Common myeloid progenitor, CD34-positive (primary cell): ENCODE measurements at regions not wholly inside any gene's neighbourhood (a gene's known extent, or its start where the extent isn't known, plus 50 kb on each side); places are given as distances from the start of the nearest gene placed in this dataset.

ENCODE experiments used
- CTCF ChIA-PET: fragments of 350-600 bp; sonication (Branson Sonifier 250); formaldehyde crosslinking; loops from one replicate; lab custom pipeline; 2021; ENCODE audit warnings: antibody characterized with exemption; lab: Charles Lee
- POLR2A ChIA-PET: fragments of 350-600 bp; sonication (Branson Sonifier 250); formaldehyde crosslinking; loops from one replicate; lab custom pipeline; 2021; ENCODE audit warnings: antibody characterized with exemption; lab: Charles Lee
- DNase-seq, 3 donors: peaks; one replicate each; pipeline versions ENCODE4 v3.0.0 to v3.0.0-alpha.2; 2013
- H3K27ac ChIP-seq, 2 experiments: 1 replicate in 1 of 2; 2 replicates in 1 of 2; pipeline ENCODE4 v1.7.0; 2013; ENCODE audit warnings: inconsistent platforms in 2 of 2, low read length in 2 of 2, mild to moderate bottlenecking in 2 of 2, low read depth in 1 of 2, moderate library complexity in 1 of 2; ENCODE audit not compliant: severe bottlenecking in 2 of 2, insufficient read depth in 1 of 2, poor library complexity in 1 of 2
- H3K27me3 ChIP-seq, 5 experiments: replicated peaks in 2 of 5; 1 replicate in 3 of 5; 2 replicates in 2 of 5; pipeline versions ENCODE4 v1.6.1 to v1.7.0; 2013; ENCODE audit warnings: low read length in 4 of 5, mild to moderate bottlenecking in 2 of 5, moderate library complexity in 2 of 5, inconsistent platforms in 1 of 5; ENCODE audit not compliant: insufficient read depth in 5 of 5, control insufficient read depth in 4 of 5
- H3K36me3 ChIP-seq, 4 experiments: 1 replicate in 2 of 4; 2 replicates in 2 of 4; pipeline versions ENCODE4 v1.6.1 to v1.7.0; 2013; ENCODE audit warnings: low read length in 3 of 4, control low read depth in 1 of 4, mild to moderate bottlenecking in 1 of 4; ENCODE audit not compliant: control insufficient read depth in 4 of 4, insufficient read depth in 4 of 4
- H3K4me1 ChIP-seq, 4 experiments: 1 replicate in 3 of 4; 2 replicates in 1 of 4; pipeline versions ENCODE4 v1.6.1 to v1.7.1; 2013; ENCODE audit warnings: low read length in 3 of 4, mild to moderate bottlenecking in 3 of 4, control low read depth in 1 of 4, inconsistent platforms in 1 of 4, moderate library complexity in 1 of 4; ENCODE audit not compliant: control insufficient read depth in 4 of 4, insufficient read depth in 4 of 4; ENCODE audit errors: control extremely low read depth in 1 of 4
- H3K4me3 ChIP-seq, 7 experiments: 1 replicate in 4 of 7; 2 replicates in 3 of 7; pipeline versions ENCODE4 v1.5.1 to v1.7.0; 2013; ENCODE audit warnings: mild to moderate bottlenecking in 7 of 7, low read length in 6 of 7, moderate library complexity in 6 of 7, inconsistent platforms in 2 of 7, low read depth in 2 of 7, control low read depth in 1 of 7; ENCODE audit not compliant: insufficient read depth in 4 of 7, control insufficient read depth in 1 of 7; ENCODE audit errors: extremely low read depth in 1 of 7
- H3K9me3 ChIP-seq, 5 experiments: 1 replicate in 4 of 5; 2 replicates in 1 of 5; pipeline versions ENCODE4 v1.6.1 to v1.7.1; 2013; ENCODE audit warnings: low read length in 4 of 5, mild to moderate bottlenecking in 2 of 5, inconsistent platforms in 1 of 5, low read depth in 1 of 5, moderate library complexity in 1 of 5; ENCODE audit not compliant: control insufficient read depth in 4 of 5, insufficient read depth in 2 of 5; ENCODE audit errors: control extremely low read depth in 1 of 5
- WGBS: methylation state at CpG from one replicate; pipeline ENCODE4 v1.1.5; 2013; ENCODE audit not compliant: insufficient coverage; 5-methylcytosine and 5-hydroxymethylcytosine counted together

DNA sequence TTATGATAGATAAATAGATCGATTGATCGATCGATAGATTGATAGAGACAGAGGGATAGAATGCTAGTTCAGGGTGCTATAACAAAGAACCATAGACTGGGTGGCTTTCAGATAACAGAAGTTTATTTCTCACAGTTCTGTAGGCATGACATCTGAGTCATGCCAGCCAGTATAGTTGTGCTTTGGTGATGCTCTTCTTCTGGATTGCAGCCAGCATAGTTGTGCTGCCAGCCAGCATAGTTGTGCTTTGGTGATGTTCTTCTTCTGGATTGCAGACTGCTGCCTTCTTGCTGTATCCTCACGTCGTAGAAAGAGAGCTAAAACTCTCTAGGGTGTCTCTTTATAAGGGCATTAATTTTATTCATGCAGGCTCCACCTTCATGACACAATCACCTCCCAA, 860.8 kb downstream of the BRINP3 start:
- DNase-seq = no peak
- 94% methylated on average over 3 of the region's 5 CpGs for WGBS
- no peaks in the 10 kb centered on the region for H3K27me3 ChIP-seq
- POLR2A ChIA-PET = no interaction called here
- H3K36me3 ChIP-seq = no peaks in the 10 kb centered on the region
- H3K9me3 ChIP-seq = no peaks in the 10 kb centered on the region
- CTCF ChIA-PET = no interaction called here
- no peaks in the 10 kb centered on the region for H3K4me1 ChIP-seq
- H3K27ac ChIP-seq = no peak overlapping the region
- no peak overlapping the region for H3K4me3 ChIP-seq

DNA sequence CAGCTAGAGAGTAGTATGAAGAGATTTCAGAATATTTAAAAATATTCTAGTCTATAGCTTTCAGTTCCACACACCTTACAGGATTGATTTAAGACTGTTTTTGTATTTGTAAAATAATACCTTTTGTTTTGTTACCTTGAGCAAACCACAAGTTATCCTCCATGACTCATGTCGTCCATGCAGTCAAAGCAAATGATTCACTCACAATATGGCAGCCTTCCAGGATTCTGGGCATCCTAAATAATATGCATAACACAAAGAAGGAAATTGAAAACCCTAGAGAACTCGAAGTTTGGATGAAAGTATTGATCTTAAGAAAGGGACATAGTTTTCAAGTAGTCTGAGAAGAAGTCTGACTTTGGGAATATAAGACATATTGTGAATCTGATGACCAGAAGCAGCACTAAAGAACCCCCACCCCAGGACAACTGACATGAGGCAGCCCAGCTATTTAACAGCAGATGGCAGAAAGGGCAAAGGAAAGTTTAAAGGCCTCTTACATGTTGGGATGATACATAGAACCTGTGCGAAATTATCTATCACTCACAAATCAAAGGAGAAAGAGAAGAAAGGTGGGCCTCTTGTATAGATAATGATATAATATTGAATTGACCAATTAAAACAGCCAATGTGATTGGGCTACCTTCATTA, 857.9 kb downstream of the BRINP3 start:
- Histone ChIP-seq H3K4me3 (no peak overlapping the region), H3K9me3 (no peaks in the 10 kb centered on the region), H3K27me3 (no peaks in the 10 kb centered on the region), H3K27ac (no peak overlapping the region), H3K36me3 (no peaks in the 10 kb centered on the region), H3K4me1 (no peaks in the 10 kb centered on the region)
- WGBS = 100% methylated on average over 1 of the region's 3 CpGs
- POLR2A ChIA-PET = no interaction called here
- CTCF ChIA-PET = no interaction called here
- DNase-seq = no peak

DNA sequence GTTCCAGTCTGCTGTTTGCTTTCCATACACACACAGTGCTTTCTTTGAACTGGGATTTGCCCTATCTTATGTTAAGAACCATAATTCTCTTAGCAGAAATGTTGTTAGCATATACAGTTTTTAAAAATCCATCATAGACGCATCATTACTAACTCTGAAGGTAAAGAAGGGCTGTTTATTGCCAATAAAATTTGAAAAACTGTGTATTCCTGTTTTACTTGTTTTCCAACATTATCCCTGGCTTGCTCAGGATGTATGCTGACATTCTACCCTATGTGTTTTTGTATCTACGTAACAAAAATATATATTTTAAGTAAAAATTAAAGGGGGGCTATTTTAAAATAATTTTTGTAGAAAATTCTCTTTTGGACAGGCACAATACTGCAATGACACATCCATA, 857.2 kb downstream of the BRINP3 start:
- Histone ChIP-seq H3K4me1 (no peaks in the 10 kb centered on the region), H3K36me3 (no peaks in the 10 kb centered on the region), H3K27me3 (no peaks in the 10 kb centered on the region), H3K4me3 (no peak overlapping the region), H3K27ac (no peak overlapping the region), H3K9me3 (no peaks in the 10 kb centered on the region)
- no CpG with 5 or more reads among the region's 2 CpGs for WGBS
- CTCF ChIA-PET = no interaction called here
- DNase-seq = no peak
- POLR2A ChIA-PET = no interaction called here

DNA sequence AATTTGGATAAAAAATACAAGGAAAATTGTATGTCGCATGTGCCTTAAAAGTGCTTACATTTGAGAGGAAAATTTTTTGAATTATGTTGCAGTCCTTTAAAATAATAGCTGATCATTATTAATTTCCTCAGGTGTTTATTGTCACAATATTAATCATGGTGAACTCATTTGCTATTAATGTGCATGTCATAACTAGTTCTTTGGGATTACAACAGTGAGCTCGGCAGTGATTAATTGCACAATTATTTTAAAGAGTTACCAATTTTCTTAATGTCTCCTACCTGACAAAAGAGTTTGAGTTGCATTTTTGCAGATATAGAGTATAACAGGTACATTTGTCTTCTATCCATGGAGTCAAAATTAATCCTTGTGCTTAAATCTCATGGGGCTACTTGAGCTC, 854.3 kb downstream of the BRINP3 start:
- Histone ChIP-seq H3K27me3 (no peaks in the 10 kb centered on the region), H3K4me1 (no peaks in the 10 kb centered on the region), H3K27ac (no peak overlapping the region), H3K9me3 (no peaks in the 10 kb centered on the region), H3K4me3 (no peak overlapping the region), H3K36me3 (no peaks in the 10 kb centered on the region)
- DNase-seq = no peak
- WGBS = no CpG with 5 or more reads among the region's 2 CpGs
- CTCF ChIA-PET = no interaction called here
- POLR2A ChIA-PET = no interaction called here

DNA sequence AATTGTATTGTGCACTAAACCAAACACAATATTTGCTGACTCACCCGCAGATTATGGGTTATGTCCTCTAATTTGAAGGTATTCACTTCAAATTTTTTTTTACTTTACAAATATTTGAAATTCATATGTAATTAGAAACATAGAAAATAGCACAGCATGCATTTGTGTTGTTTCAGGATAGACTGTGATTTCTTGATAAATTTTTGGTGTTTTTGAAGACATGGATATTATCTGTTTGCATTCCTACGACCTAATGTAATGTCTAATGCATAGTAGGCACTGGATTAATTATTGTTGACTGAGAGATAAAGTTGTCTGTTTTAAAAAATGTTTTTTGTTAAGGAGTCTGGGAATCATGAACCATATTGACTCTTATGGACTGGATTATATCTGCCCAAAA, 850.2 kb downstream of the BRINP3 start:
- POLR2A ChIA-PET = no interaction called here
- DNase-seq = no peak
- Histone ChIP-seq H3K36me3 (no peaks in the 10 kb centered on the region), H3K4me1 (no peaks in the 10 kb centered on the region), H3K4me3 (no peak overlapping the region), H3K9me3 (no peaks in the 10 kb centered on the region), H3K27ac (no peak overlapping the region), H3K27me3 (no peaks in the 10 kb centered on the region)
- WGBS = 63% methylated on average over 1 of the region's 2 CpGs
- CTCF ChIA-PET = no interaction called here

DNA sequence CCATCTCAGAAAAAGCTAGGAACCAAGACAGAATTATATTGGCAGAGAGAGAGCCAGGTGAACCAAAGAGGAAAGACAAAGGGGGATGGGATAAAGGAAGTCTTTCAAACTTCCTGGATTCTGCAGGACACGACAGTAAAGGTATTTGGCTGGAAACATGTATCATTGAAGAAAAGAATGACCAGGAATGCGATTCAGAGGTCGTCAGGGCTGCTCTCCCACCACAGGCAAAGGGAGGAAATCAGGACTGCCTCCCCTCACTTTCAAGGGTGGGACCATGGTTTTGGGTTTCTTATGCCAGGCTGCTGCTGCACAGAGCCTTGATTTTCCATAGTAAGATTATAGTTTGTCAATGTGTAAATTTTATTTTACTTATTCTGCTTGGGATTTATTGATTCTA, 848.8 kb downstream of the BRINP3 start:
- H3K4me3 ChIP-seq = no peak overlapping the region
- H3K9me3 ChIP-seq = no peaks in the 10 kb centered on the region
- ChIA-PET POLR2A (no interaction called here), CTCF (interaction anchor here (0.5 kb wide), 1 partner anchor 44 kb away, joined by 3 read pairs; no protein-coding TSS in a partner anchor)
- H3K27ac ChIP-seq = no peak overlapping the region
- no peaks in the 10 kb centered on the region for H3K36me3 ChIP-seq
- H3K4me1 ChIP-seq = no peaks in the 10 kb centered on the region
- DNase-seq = no peak
- 29% methylated on average over 3 of the region's 3 CpGs for WGBS
- no peaks in the 10 kb centered on the region for H3K27me3 ChIP-seq

DNA sequence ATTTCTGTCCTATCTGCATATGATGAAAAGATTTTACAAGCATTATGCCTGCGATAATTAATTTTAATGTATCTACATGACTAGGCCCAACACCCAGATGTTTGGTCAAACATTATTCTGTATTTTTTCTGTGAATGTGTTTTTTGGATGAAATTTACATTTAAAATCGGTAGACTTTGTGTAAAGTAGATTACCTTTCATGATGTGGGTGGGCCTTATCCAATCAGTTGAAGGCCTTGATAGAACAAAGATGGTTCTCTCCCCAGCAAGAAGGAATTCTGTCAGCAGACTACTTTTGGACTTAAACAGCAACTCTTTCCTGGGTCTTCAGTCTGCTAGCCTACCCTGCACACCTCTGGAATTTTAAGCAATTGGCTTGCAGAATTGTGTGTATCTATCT, 844.0 kb downstream of the BRINP3 start:
- H3K4me1 ChIP-seq = no peaks in the 10 kb centered on the region
- no peak overlapping the region for H3K27ac ChIP-seq
- CTCF ChIA-PET = no interaction called here
- H3K9me3 ChIP-seq = no peaks in the 10 kb centered on the region
- DNase-seq = no peak
- no peaks in the 10 kb centered on the region for H3K27me3 ChIP-seq
- POLR2A ChIA-PET = no interaction called here
- no CpG with 5 or more reads among the region's 2 CpGs for WGBS
- H3K4me3 ChIP-seq = no peak overlapping the region
- no peaks in the 10 kb centered on the region for H3K36me3 ChIP-seq
